HG03060 (cell line): ENCODE measurements at regions not wholly inside any gene's neighbourhood (a gene's known extent, or its start where the extent isn't known, plus 50 kb on each side); places are given as distances from the start of the nearest gene placed in this dataset.

ENCODE experiments used
- ATAC-seq: cut with Tn5 transposase; IDR thresholded peaks from one replicate; pipeline ENCODE4 v1.9.1; 2021; ENCODE audit warnings: low read depth, moderate number of reproducible peaks; ENCODE audit not compliant: unreplicated experiment

- ATAC-seq = no peak
Observed at GRCh38 chr3:117485841-117486240, 776.3 kb downstream of the TUSC7 start.

GRCh38 chr3:117486719-117487716 is 777.4 kb downstream of the TUSC7 start:
- no peak for ATAC-seq

GRCh38 chr3:117488983-117489382 is 779.4 kb downstream of the TUSC7 start:
- ATAC-seq = no peak

GRCh38 chr3:117489663-117490079 is 780.1 kb downstream of the TUSC7 start:
- ATAC-seq = no peak

GRCh38 chr3:117490716-117491115 is 781.1 kb downstream of the TUSC7 start:
- ATAC-seq = no peak

GRCh38 chr3:117495620-117496019 is 786.0 kb downstream of the TUSC7 start:
- no peak for ATAC-seq

GRCh38 chr3:117499189-117499870 is 789.8 kb downstream of the TUSC7 start:
- ATAC-seq = no peak

- no peak for ATAC-seq
Observed at GRCh38 chr3:117507958-117508357, 798.4 kb downstream of the TUSC7 start.

GRCh38 chr3:117509858-117510257 is 800.3 kb downstream of the TUSC7 start:
- ATAC-seq = no peak

- ATAC-seq = no peak
Observed at GRCh38 chr3:117510396-117510795, 800.8 kb downstream of the TUSC7 start.

GRCh38 chr3:117512975-117513374 is 803.4 kb downstream of the TUSC7 start:
- ATAC-seq = no peak

- ATAC-seq = no peak
Observed at GRCh38 chr3:117515309-117515708, 805.7 kb downstream of the TUSC7 start.

- ATAC-seq = no peak
Observed at GRCh38 chr3:117518364-117518763, 808.8 kb downstream of the TUSC7 start.

GRCh38 chr3:117519776-117520175 is 810.2 kb downstream of the TUSC7 start:
- no peak for ATAC-seq

GRCh38 chr3:117520582-117520981 is 811.0 kb downstream of the TUSC7 start:
- ATAC-seq = no peak

- no peak for ATAC-seq
Observed at GRCh38 chr3:117523418-117523817, 813.8 kb downstream of the TUSC7 start.

GRCh38 chr3:117524890-117525289 is 815.3 kb downstream of the TUSC7 start:
- ATAC-seq = no peak

GRCh38 chr3:117526470-117527079 is 817.0 kb downstream of the TUSC7 start:
- ATAC-seq = no peak

GRCh38 chr3:117527346-117527745 is 817.8 kb downstream of the TUSC7 start:
- no peak for ATAC-seq

GRCh38 chr3:117528688-117529087 is 819.1 kb downstream of the TUSC7 start:
- no peak for ATAC-seq

GRCh38 chr3:117531078-117531767 is 821.6 kb downstream of the TUSC7 start:
- no peak for ATAC-seq
